ENCODE measurements at regions not wholly inside any gene's neighbourhood (a gene's known extent, or its start where the extent isn't known, plus 50 kb on each side); places are given as distances from the start of the nearest gene placed in this dataset.

DNA sequence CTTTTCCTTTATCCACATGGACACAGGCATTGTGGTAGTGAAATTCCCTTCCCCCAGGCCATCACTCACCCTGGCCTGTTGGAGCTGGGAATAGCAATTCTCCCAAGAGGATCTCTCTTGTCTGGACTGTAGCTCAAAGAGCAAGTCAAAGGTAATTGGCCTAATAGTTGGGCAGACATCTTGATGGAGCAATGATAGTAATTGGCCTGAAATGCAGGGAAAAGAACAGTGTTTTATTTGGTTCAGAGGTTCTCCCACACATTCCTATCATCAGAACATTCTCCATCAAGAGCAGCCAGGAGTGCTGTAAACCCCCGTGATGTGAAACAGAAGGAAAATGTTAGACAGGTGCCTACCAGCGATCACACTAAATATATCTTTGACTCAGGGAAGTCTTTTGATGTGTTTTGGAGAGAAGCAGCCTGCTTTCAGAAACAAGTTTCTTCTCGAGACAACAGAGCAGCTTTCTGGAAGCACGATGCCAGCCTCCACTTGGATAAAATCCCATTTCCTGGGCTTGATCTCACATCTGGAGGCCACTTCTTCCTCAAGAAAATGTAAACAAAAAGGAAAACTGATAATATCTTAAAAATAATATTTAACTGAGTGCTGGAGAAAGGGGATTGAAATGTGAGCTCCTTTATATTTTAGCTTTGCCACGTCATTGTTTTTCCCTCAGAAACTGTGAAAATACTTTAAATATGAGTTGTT lies 198.1 kb upstream of the WWC1 start:
- TF ChIP-seq, protein P1, sequence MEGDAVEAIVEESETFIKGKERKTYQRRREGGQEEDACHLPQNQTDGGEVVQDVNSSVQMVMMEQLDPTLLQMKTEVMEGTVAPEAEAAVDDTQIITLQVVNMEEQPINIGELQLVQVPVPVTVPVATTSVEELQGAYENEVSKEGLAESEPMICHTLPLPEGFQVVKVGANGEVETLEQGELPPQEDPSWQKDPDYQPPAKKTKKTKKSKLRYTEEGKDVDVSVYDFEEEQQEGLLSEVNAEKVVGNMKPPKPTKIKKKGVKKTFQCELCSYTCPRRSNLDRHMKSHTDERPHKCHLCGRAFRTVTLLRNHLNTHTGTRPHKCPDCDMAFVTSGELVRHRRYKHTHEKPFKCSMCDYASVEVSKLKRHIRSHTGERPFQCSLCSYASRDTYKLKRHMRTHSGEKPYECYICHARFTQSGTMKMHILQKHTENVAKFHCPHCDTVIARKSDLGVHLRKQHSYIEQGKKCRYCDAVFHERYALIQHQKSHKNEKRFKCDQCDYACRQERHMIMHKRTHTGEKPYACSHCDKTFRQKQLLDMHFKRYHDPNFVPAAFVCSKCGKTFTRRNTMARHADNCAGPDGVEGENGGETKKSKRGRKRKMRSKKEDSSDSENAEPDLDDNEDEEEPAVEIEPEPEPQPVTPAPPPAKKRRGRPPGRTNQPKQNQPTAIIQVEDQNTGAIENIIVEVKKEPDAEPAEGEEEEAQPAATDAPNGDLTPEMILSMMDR (IDR thresholded peaks at IDR 0.05) = no peak
- no peak for TF ChIP-seq EZH2 (IDR thresholded peaks at IDR 0.05; ENCODE audit: borderline replicate concordance, insufficient read depth, low read depth, low read length, poor library complexity, severe bottlenecking)
